ENCODE measurements at regions not wholly inside any gene's neighbourhood (a gene's known extent, or its start where the extent isn't known, plus 50 kb on each side); places are given as distances from the start of the nearest gene placed in this dataset.

DNA sequence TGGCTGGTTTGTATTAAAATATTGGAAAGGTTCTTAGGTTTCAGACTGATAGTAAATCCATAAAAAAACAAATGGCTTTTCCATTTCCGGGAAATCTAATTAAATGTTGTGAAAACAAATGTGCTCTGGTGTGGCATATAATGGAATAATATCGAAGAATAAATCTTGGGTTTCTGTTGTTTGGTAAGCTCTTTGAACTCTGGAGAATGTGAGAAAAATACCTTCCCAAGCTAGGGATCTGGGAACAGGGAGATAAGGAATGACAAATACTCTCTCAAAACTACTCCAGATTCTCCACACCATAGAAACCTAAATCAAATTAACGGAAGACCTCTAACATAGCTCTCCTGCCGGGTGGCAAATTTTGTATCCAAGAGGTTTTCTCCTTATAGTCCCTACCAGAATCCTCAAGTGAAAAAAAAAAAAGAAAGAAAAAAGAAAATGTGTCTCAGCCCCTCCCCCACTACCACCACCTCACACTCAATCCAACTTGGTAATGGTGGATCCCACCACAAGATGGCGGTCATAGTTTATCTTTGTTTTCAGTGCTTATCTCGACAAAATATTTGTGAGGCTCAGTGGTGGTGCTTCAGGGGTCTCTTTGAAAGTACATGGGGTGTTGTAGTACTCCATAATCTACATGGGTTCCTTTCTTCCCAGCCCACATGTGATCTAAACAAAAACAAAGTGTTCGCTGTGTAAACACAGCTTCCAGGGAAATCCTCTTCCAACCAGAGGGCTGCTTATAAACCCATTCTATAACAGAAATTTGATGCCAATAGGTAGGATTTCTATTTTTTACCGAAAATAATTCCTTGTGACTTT lies 54.5 kb upstream of the FST start:
- Histone ChIP-seq H3K4me3 (no peak overlapping the region), H3K27ac (no peak overlapping the region)
- TF ChIP-seq, protein P1, sequence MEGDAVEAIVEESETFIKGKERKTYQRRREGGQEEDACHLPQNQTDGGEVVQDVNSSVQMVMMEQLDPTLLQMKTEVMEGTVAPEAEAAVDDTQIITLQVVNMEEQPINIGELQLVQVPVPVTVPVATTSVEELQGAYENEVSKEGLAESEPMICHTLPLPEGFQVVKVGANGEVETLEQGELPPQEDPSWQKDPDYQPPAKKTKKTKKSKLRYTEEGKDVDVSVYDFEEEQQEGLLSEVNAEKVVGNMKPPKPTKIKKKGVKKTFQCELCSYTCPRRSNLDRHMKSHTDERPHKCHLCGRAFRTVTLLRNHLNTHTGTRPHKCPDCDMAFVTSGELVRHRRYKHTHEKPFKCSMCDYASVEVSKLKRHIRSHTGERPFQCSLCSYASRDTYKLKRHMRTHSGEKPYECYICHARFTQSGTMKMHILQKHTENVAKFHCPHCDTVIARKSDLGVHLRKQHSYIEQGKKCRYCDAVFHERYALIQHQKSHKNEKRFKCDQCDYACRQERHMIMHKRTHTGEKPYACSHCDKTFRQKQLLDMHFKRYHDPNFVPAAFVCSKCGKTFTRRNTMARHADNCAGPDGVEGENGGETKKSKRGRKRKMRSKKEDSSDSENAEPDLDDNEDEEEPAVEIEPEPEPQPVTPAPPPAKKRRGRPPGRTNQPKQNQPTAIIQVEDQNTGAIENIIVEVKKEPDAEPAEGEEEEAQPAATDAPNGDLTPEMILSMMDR (IDR thresholded peaks at IDR 0.05), result no peak
- no peak for DNase-seq (ENCODE audit: low spot score)

DNA sequence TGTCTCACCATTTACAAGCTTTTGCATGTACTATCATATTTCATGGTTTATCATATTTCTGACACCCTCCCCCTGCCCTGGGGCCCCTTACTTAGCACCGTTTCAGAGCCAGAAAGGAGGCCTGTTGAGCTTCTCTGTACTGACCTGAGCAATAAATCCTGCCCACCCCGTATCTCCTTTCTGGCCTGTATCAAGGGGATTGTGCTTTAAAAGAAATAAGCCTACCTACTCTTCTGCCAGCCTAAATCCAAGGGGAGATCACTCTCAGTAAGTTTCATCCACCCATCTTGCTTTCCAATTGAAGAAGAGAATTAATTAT lies 54.0 kb upstream of the FST start:
- TF ChIP-seq, protein P1 (IDR thresholded peaks at IDR 0.05), result no peak
- no peak overlapping the region for H3K4me3 ChIP-seq
- DNase-seq (ENCODE audit: low spot score), result no peak
- no peak overlapping the region for H3K27ac ChIP-seq

DNA sequence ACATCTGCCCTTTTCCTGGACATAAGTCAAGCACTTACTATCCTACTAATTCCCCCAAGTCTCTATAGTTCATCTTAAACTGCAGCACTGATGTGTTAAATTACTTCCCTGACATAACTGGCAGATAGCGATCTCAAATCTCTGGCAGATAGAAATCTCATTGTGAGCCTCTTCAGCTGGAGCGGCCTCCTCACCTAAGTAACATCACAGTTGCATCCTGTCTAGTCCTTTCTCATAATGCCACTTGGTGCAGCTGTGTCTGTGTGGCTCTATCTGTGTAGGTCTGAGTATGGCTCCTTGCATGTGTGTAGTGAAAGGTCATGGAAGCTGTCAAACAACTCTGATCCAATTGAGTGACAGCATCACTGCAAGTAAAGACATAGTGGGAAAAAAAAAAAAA lies 53.6 kb upstream of the FST start:
- no peak overlapping the region for H3K27ac ChIP-seq
- TF ChIP-seq, protein P1 (IDR thresholded peaks at IDR 0.05), result no peak
- H3K4me3 ChIP-seq, result no peak overlapping the region
- no peak for DNase-seq (ENCODE audit: low spot score)

GRCh38 chr5:53427965-53428364 lies 52.5 kb upstream of the FST start:
- TF ChIP-seq, protein P1 (IDR thresholded peaks at IDR 0.05), result no peak
- DNase-seq (ENCODE audit: low spot score), result no peak

DNA sequence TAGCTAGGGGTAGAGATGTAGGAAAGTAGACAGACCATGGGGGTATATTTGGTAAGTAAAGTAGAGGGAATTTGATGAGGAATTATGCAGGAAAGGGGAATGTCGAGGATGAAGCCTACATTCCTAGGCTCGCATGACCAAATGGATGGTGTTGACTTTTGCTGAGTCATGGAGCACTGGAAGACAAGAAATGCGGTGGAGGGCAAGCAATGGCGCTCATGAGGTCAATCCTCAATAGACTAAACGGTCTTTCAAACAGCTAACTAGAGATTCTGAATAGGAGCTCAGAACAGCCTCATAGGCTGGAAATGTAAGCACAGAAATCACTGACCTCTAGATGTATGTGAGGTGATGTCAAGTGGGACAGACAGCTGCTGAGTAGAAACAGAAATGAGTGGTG lies 50.7 kb upstream of the FST start:
- no peak for DNase-seq (ENCODE audit: low spot score)
- Histone ChIP-seq H3K27ac (no peak overlapping the region), H3K4me3 (no peak overlapping the region)
- TF ChIP-seq, protein P1 (IDR thresholded peaks at IDR 0.05), result no peak

More at GRCh38 chr5:53427965-53428364, 52.5 kb upstream of the FST start:
- Histone ChIP-seq H3K4me3 (no peak overlapping the region), H3K27ac (no peak overlapping the region)

DNA sequence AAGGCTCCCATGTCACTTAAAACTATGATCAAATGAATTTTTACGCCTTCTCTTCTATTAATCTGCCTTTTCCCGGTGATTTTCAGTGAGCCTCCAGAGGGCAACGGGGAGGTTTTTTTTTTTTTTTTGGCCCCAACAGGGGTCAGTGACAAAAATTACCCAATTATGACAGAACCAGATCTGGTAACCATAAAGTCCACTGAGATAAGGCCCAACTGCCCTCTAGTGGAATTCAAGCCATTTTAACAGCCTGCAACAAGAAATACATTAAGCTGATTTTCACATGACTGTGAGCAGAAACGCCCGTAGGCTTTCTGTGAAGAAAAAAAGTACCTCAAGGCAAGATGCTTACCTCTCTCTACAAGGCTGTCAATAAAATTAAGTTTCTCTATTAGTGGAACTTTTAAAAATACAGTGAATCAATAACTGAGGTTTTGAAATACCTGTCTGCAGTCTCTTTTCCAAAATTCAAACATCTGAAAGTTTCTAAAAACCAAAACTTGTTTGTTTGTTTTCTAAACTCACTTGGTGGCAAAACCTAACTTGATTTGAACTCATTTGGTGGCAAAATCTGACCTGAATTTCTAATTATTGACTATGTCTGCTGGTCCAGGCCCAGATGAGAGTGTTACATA lies 49.7 kb upstream of the FST start:
- no peak overlapping the region for H3K4me3 ChIP-seq
- no peak overlapping the region for H3K27ac ChIP-seq
- TF ChIP-seq, protein P1 (IDR thresholded peaks at IDR 0.05), result peak; percentile 38
- no peak for DNase-seq (ENCODE audit: low spot score)
